GM12872 (cell line): ENCODE measurements at regions not wholly inside any gene's neighbourhood (a gene's known extent, or its start where the extent isn't known, plus 50 kb on each side); places are given as distances from the start of the nearest gene placed in this dataset.

ENCODE experiments used
- CTCF ChIP-seq: IDR thresholded peaks from 3 replicates; pipeline ENCODE4 v1.5.1; 2011; ENCODE audit warnings: low read depth, mild to moderate bottlenecking, low read length, moderate library complexity; ENCODE audit not compliant: insufficient read depth

GRCh38 chr9:29297592-29297991 lies 1724.3 kb upstream of the C9orf72 start:
- no peak for TF ChIP-seq CTCF

GRCh38 chr9:29311221-29311620 lies 1737.9 kb upstream of the C9orf72 start:
- no peak for TF ChIP-seq CTCF

GRCh38 chr9:29312327-29312726 lies 1739.0 kb upstream of the C9orf72 start:
- no peak for TF ChIP-seq CTCF

GRCh38 chr9:29319736-29320513 lies 1746.6 kb upstream of the C9orf72 start:
- TF ChIP-seq CTCF = no peak

- TF ChIP-seq CTCF = no peak
These were observed 1749.0 kb upstream of the C9orf72 start for GRCh38 chr9:29322240-29322639.

GRCh38 chr9:29325894-29326293 lies 1752.6 kb upstream of the C9orf72 start:
- TF ChIP-seq CTCF = no peak

GRCh38 chr9:29332789-29333188 lies 1759.5 kb upstream of the C9orf72 start:
- TF ChIP-seq CTCF = no peak
